ENCODE measurements at regions not wholly inside any gene's neighbourhood (a gene's known extent, or its start where the extent isn't known, plus 50 kb on each side); places are given as distances from the start of the nearest gene placed in this dataset.

GRCh38 chr9:120104771-120105170 is 475.2 kb downstream of the CDK5RAP2 start:
- TF ChIP-seq, protein P1, sequence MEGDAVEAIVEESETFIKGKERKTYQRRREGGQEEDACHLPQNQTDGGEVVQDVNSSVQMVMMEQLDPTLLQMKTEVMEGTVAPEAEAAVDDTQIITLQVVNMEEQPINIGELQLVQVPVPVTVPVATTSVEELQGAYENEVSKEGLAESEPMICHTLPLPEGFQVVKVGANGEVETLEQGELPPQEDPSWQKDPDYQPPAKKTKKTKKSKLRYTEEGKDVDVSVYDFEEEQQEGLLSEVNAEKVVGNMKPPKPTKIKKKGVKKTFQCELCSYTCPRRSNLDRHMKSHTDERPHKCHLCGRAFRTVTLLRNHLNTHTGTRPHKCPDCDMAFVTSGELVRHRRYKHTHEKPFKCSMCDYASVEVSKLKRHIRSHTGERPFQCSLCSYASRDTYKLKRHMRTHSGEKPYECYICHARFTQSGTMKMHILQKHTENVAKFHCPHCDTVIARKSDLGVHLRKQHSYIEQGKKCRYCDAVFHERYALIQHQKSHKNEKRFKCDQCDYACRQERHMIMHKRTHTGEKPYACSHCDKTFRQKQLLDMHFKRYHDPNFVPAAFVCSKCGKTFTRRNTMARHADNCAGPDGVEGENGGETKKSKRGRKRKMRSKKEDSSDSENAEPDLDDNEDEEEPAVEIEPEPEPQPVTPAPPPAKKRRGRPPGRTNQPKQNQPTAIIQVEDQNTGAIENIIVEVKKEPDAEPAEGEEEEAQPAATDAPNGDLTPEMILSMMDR (IDR thresholded peaks at IDR 0.05 in 2 of 3, conservative IDR thresholded peaks at IDR 0.05 in 1 of 3; ENCODE audit: borderline replicate concordance in 1 of 3, insufficient read depth in 1 of 3, low read depth in 2 of 3, low read length in 2 of 3), result no peak
- no peak for TF ChIP-seq POLR2AphosphoS5 (IDR thresholded peaks at IDR 0.05; ENCODE audit: low read depth, low read length)
- no peak for TF ChIP-seq SP1 (IDR thresholded peaks at IDR 0.05; ENCODE audit: low read depth)
- no peak for TF ChIP-seq POLR2A (IDR thresholded peaks at IDR 0.05; ENCODE audit: borderline replicate concordance, extremely low read depth, insufficient read depth, insufficient read length)
- no peak for TF ChIP-seq EGR1 (IDR thresholded peaks at IDR 0.05; ENCODE audit: low read depth)
- TF ChIP-seq, protein P2, sequence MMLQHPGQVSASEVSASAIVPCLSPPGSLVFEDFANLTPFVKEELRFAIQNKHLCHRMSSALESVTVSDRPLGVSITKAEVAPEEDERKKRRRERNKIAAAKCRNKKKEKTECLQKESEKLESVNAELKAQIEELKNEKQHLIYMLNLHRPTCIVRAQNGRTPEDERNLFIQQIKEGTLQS (IDR thresholded peaks at IDR 0.05), result no peak
- no peak for TF ChIP-seq ELF1 (IDR thresholded peaks at IDR 0.05; ENCODE audit: borderline replicate concordance, low read depth)
- TF ChIP-seq YY1 (IDR thresholded peaks at IDR 0.05; ENCODE audit: extremely low read depth, insufficient replicate concordance, low read depth, low read length), result no peak
- TF ChIP-seq, protein P3, sequence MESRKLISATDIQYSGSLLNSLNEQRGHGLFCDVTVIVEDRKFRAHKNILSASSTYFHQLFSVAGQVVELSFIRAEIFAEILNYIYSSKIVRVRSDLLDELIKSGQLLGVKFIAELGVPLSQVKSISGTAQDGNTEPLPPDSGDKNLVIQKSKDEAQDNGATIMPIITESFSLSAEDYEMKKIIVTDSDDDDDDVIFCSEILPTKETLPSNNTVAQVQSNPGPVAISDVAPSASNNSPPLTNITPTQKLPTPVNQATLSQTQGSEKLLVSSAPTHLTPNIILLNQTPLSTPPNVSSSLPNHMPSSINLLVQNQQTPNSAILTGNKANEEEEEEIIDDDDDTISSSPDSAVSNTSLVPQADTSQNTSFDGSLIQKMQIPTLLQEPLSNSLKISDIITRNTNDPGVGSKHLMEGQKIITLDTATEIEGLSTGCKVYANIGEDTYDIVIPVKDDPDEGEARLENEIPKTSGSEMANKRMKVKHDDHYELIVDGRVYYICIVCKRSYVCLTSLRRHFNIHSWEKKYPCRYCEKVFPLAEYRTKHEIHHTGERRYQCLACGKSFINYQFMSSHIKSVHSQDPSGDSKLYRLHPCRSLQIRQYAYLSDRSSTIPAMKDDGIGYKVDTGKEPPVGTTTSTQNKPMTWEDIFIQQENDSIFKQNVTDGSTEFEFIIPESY (IDR thresholded peaks at IDR 0.05; ENCODE audit: extremely low read depth, insufficient replicate concordance, low read length), result no peak
- TF ChIP-seq SRF (IDR thresholded peaks at IDR 0.05; ENCODE audit: low read depth), result no peak

All from HCT116 (cell line).